ENCODE measurements at regions not wholly inside any gene's neighbourhood (a gene's known extent, or its start where the extent isn't known, plus 50 kb on each side); places are given as distances from the start of the nearest gene placed in this dataset.

DNA sequence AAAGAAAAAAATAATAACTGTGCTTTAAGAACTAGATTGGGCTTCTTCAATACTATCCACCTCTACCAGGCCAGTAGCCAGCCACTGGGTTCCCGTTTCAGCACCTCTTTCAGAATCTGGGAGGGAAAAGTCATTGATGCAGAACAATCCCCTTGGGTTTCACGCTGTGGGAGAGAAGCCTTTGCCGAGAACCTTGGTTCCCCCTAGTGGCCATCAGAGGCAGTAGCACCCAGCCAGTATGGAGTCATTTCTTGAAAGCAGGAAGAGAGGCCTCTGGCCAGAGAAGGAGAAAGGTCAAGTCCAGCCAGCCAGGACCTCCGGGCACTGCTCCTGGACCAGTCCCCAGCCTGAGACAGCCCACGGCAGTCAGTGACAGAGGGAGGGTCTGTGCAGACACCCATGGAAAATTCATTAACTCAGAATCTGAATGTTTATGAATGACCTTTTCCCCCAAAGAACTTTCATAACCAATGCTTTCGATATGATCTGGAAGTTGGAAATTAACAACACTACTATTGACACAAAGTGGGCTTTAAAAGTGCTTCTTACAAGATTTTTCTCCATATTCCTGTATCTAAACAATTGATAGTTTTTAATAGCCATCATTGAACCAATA is 51.2 kb upstream of the CDH5 start:
- H3K27me3 ChIP-seq (ENCODE audit: control insufficient read depth, insufficient read depth, low read length, poor library complexity, severe bottlenecking): no peaks in the 10 kb centered on the region
- 20 to 22% methylated on average over 6 of the region's 6 CpGs for WGBS, 2 experiments
- no peak overlapping the region for H3K4me3 ChIP-seq (ENCODE audit: insufficient read depth, low read depth, low read length)
- H3K27ac ChIP-seq (ENCODE audit: insufficient read depth, low read depth, low read length, poor library complexity, severe bottlenecking): no peak overlapping the region
- no peaks in the 10 kb centered on the region for H3K4me1 ChIP-seq (ENCODE audit: control insufficient read depth, insufficient read depth, low read length)
- H3K36me3 ChIP-seq (ENCODE audit: control insufficient read depth, insufficient read depth, low read length): no peaks in the 10 kb centered on the region
- no peaks in the 10 kb centered on the region for H3K9me3 ChIP-seq (ENCODE audit: control insufficient read depth, low read length)

- Histone ChIP-seq H3K9me3 (ENCODE audit: control insufficient read depth, low read length) (no peaks in the 10 kb centered on the region), H3K27ac (ENCODE audit: insufficient read depth, low read depth, low read length, poor library complexity, severe bottlenecking) (no peak overlapping the region), H3K4me3 (ENCODE audit: insufficient read depth, low read depth, low read length) (no peak overlapping the region), H3K4me1 (ENCODE audit: control insufficient read depth, insufficient read depth, low read length) (peaks cover 3% of the 10 kb centered on the region), H3K27me3 (ENCODE audit: control insufficient read depth, insufficient read depth, low read length, poor library complexity, severe bottlenecking) (no peaks in the 10 kb centered on the region), H3K36me3 (ENCODE audit: control insufficient read depth, insufficient read depth, low read length) (no peaks in the 10 kb centered on the region)
Observed at GRCh38 chr16:66311306-66311705, 55.2 kb upstream of the CDH5 start.

GRCh38 chr16:66309215-66309807 is 57.2 kb upstream of the CDH5 start:
- Histone ChIP-seq H3K4me3 (ENCODE audit: insufficient read depth, low read depth, low read length) (no peak overlapping the region), H3K9me3 (ENCODE audit: control insufficient read depth, low read length) (no peaks in the 10 kb centered on the region), H3K27me3 (ENCODE audit: control insufficient read depth, insufficient read depth, low read length, poor library complexity, severe bottlenecking) (no peaks in the 10 kb centered on the region), H3K4me1 (ENCODE audit: control insufficient read depth, insufficient read depth, low read length) (peaks cover 3% of the 10 kb centered on the region), H3K27ac (ENCODE audit: insufficient read depth, low read depth, low read length, poor library complexity, severe bottlenecking) (no peak overlapping the region), H3K36me3 (ENCODE audit: control insufficient read depth, insufficient read depth, low read length) (no peaks in the 10 kb centered on the region)
- WGBS, 2 experiments: 90 to 94% methylated on average over 15 of the region's 15 CpGs

GRCh38 chr16:66308096-66308495 is 58.4 kb upstream of the CDH5 start:
- Histone ChIP-seq H3K4me1 (ENCODE audit: control insufficient read depth, insufficient read depth, low read length) (peaks cover 3% of the 10 kb centered on the region), H3K27ac (ENCODE audit: insufficient read depth, low read depth, low read length, poor library complexity, severe bottlenecking) (no peak overlapping the region), H3K27me3 (ENCODE audit: control insufficient read depth, insufficient read depth, low read length, poor library complexity, severe bottlenecking) (no peaks in the 10 kb centered on the region), H3K4me3 (ENCODE audit: insufficient read depth, low read depth, low read length) (no peak overlapping the region), H3K36me3 (ENCODE audit: control insufficient read depth, insufficient read depth, low read length) (no peaks in the 10 kb centered on the region), H3K9me3 (ENCODE audit: control insufficient read depth, low read length) (no peaks in the 10 kb centered on the region)
- WGBS, 2 experiments: 92 to 95% methylated on average over 5 of the region's 5 CpGs

GRCh38 chr16:66306366-66307150 is 59.9 kb upstream of the CDH5 start:
- Histone ChIP-seq H3K27ac (ENCODE audit: insufficient read depth, low read depth, low read length, poor library complexity, severe bottlenecking) (no peak overlapping the region), H3K36me3 (ENCODE audit: control insufficient read depth, insufficient read depth, low read length) (no peaks in the 10 kb centered on the region), H3K4me1 (ENCODE audit: control insufficient read depth, insufficient read depth, low read length) (peaks cover 3% of the 10 kb centered on the region), H3K27me3 (ENCODE audit: control insufficient read depth, insufficient read depth, low read length, poor library complexity, severe bottlenecking) (no peaks in the 10 kb centered on the region), H3K4me3 (ENCODE audit: insufficient read depth, low read depth, low read length) (no peak overlapping the region), H3K9me3 (ENCODE audit: control insufficient read depth, low read length) (no peaks in the 10 kb centered on the region)
- WGBS, 2 experiments: 82 to 85% methylated on average over 9 of the region's 9 CpGs

- 94 to 99% methylated on average over 3 of the region's 3 CpGs for WGBS, 2 experiments
Observed at GRCh38 chr16:66304961-66305360, 61.5 kb upstream of the CDH5 start.

DNA sequence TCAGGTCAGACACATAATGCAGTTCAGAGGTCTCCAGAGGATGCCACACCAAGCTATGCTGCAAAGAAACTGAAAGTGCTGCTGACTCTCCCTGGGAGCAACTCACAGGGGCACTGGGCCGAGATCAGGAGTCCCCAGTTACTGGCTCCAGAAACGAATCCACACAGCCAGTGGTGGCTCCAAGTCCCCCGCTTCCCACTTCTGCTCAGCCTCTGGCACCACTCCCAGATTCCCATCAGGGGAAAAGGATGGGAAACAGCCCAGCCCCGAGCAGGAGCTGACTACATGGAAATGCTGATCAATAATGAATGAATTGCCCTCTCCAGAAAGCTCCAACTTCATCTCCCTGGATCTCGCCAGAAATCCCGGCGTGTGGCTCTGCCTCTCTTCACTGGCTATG is 62.3 kb upstream of the CDH5 start:
- WGBS, 2 experiments: 89 to 90% methylated on average over 7 of the region's 7 CpGs
- no peaks in the 10 kb centered on the region for H3K36me3 ChIP-seq (ENCODE audit: control insufficient read depth, insufficient read depth, low read length)
- peaks cover 3% of the 10 kb centered on the region for H3K4me1 ChIP-seq (ENCODE audit: control insufficient read depth, insufficient read depth, low read length)
- H3K27ac ChIP-seq (ENCODE audit: insufficient read depth, low read depth, low read length, poor library complexity, severe bottlenecking): no peak overlapping the region
- H3K4me3 ChIP-seq (ENCODE audit: insufficient read depth, low read depth, low read length): no peak overlapping the region
- H3K27me3 ChIP-seq (ENCODE audit: control insufficient read depth, insufficient read depth, low read length, poor library complexity, severe bottlenecking): no peaks in the 10 kb centered on the region
- no peaks in the 10 kb centered on the region for H3K9me3 ChIP-seq (ENCODE audit: control insufficient read depth, low read length)

More at GRCh38 chr16:66304961-66305360, 61.5 kb upstream of the CDH5 start:
- H3K4me3 ChIP-seq (ENCODE audit: insufficient read depth, low read depth, low read length): no peak overlapping the region
- no peaks in the 10 kb centered on the region for H3K36me3 ChIP-seq (ENCODE audit: control insufficient read depth, insufficient read depth, low read length)
- H3K9me3 ChIP-seq (ENCODE audit: control insufficient read depth, low read length): no peaks in the 10 kb centered on the region
- H3K27me3 ChIP-seq (ENCODE audit: control insufficient read depth, insufficient read depth, low read length, poor library complexity, severe bottlenecking): no peaks in the 10 kb centered on the region
- H3K4me1 ChIP-seq (ENCODE audit: control insufficient read depth, insufficient read depth, low read length): peaks cover 3% of the 10 kb centered on the region
- H3K27ac ChIP-seq (ENCODE audit: insufficient read depth, low read depth, low read length, poor library complexity, severe bottlenecking): no peak overlapping the region

DNA sequence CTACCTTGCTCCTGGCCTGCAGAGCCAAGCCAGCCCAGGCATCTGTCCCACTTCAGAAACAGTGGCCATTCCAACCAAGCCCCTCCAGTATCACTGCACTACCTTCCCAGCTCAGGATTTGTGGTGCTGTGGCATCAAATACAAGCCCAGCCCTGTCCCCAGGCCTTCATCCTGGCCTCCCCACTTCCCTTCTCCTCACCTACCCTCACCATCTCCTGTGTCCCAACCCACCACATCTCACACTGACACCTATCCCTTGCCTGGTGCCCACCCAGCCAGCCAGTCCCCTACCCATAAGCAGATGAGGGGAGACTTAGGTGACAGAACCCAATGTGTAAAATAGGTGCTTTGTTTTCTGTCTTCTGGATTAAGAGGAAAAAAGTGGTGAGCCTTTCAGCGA is 66.0 kb upstream of the CDH5 start:
- WGBS, 2 experiments: 46 to 48% methylated on average over 1 of the region's 1 CpG
- Histone ChIP-seq H3K4me1 (ENCODE audit: control insufficient read depth, insufficient read depth, low read length) (no peaks in the 10 kb centered on the region), H3K9me3 (ENCODE audit: control insufficient read depth, low read length) (no peaks in the 10 kb centered on the region), H3K27ac (ENCODE audit: insufficient read depth, low read depth, low read length, poor library complexity, severe bottlenecking) (no peak overlapping the region), H3K4me3 (ENCODE audit: insufficient read depth, low read depth, low read length) (no peak overlapping the region), H3K36me3 (ENCODE audit: control insufficient read depth, insufficient read depth, low read length) (no peaks in the 10 kb centered on the region), H3K27me3 (ENCODE audit: control insufficient read depth, insufficient read depth, low read length, poor library complexity, severe bottlenecking) (no peaks in the 10 kb centered on the region)

DNA sequence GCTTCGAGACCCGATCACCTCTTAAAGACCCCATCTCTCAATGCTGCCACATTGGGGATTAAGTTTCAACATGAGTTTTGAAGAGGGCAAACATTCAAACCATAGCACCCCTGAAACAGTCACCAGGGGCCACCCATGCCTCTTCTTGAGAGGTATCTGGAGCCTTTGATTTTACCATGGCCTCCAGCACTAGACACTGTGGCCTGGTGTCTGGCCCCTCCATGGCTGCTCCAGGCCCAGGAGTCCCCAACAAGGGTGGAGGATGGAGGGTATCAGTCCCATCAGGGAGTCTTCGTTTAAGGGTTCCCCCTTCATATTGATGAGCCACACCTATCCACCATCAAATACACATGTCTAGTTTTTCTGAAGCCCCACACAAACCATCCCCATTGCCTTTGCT is 66.5 kb upstream of the CDH5 start:
- Histone ChIP-seq H3K4me3 (ENCODE audit: insufficient read depth, low read depth, low read length) (no peak overlapping the region), H3K4me1 (ENCODE audit: control insufficient read depth, insufficient read depth, low read length) (no peaks in the 10 kb centered on the region), H3K9me3 (ENCODE audit: control insufficient read depth, low read length) (no peaks in the 10 kb centered on the region), H3K27ac (ENCODE audit: insufficient read depth, low read depth, low read length, poor library complexity, severe bottlenecking) (no peak overlapping the region), H3K36me3 (ENCODE audit: control insufficient read depth, insufficient read depth, low read length) (no peaks in the 10 kb centered on the region), H3K27me3 (ENCODE audit: control insufficient read depth, insufficient read depth, low read length, poor library complexity, severe bottlenecking) (no peaks in the 10 kb centered on the region)
- 93% methylated on average over 3 of the region's 3 CpGs for WGBS, 2 experiments

DNA sequence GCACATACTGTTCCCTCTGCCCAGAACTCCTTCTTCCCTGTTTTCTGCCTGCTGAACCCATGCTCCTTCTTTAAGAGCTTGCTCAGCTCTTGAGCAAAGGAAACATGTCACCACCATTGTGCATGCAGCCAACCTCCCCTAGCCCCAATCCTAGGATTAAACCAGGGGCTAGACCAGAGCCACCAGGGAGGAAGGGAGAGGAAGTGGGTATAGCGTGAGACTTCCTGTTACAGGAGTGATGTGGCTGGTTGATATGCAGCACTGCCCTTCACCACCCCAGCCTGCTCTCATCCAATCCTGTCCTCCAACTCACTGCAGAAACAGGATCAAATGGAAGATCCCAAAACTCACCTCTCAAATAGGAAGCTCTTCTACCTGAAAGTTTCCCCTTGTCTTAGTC is 67.1 kb upstream of the CDH5 start:
- H3K27ac ChIP-seq (ENCODE audit: insufficient read depth, low read depth, low read length, poor library complexity, severe bottlenecking): no peak overlapping the region
- 100% methylated on average over 1 of the region's 1 CpG; no CpG with 5 or more reads in 1 of the 2 experiments for WGBS, 2 experiments
- no peaks in the 10 kb centered on the region for H3K9me3 ChIP-seq (ENCODE audit: control insufficient read depth, low read length)
- no peaks in the 10 kb centered on the region for H3K27me3 ChIP-seq (ENCODE audit: control insufficient read depth, insufficient read depth, low read length, poor library complexity, severe bottlenecking)
- no peak overlapping the region for H3K4me3 ChIP-seq (ENCODE audit: insufficient read depth, low read depth, low read length)
- no peaks in the 10 kb centered on the region for H3K36me3 ChIP-seq (ENCODE audit: control insufficient read depth, insufficient read depth, low read length)
- no peaks in the 10 kb centered on the region for H3K4me1 ChIP-seq (ENCODE audit: control insufficient read depth, insufficient read depth, low read length)

Data from ectodermal cell (in vitro differentiated cells).